ENCODE measurements at regions not wholly inside any gene's neighbourhood (a gene's known extent, or its start where the extent isn't known, plus 50 kb on each side); places are given as distances from the start of the nearest gene placed in this dataset.

DNA sequence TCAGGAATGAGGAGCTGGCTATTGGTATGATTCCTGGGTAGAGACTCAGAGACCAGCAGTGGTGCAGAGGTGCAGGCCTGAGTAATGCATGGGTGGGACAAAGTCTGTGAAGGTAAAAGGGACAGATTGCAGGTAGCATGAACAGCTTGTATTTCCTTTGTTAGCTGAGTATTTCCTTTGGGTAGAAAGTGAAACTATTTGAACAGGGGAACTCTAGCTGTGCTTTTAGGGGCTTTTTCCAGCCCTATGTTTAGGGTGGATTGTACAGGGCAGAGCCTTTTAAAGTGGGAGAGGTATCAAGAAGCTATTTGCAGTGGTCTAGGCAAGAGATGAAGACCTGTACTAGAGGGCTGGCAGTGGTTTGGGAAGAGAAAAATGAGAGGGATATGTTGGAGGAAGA lies 739.9 kb downstream of the REEP3 start:
- DNase-seq, result no peak

DNA sequence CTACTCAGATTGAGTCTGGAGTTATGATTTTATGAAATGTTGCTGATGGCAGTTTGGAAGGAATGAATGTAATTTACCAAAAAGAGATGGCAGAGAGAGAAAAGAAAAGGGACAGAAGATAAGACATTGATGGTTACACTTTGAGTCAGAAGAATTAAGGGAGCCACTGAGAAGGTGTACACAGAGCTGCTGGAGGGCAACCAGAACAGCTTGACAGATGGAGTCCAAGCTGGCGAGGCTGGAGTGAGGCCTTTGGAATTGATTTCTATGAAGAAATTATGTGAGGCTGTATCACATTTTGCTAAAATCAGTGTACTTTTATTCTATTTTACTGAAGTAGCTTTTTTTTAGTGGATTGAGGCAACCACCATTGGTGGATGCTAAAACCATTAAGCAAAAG lies 740.5 kb downstream of the REEP3 start:
- no peak for DNase-seq

DNA sequence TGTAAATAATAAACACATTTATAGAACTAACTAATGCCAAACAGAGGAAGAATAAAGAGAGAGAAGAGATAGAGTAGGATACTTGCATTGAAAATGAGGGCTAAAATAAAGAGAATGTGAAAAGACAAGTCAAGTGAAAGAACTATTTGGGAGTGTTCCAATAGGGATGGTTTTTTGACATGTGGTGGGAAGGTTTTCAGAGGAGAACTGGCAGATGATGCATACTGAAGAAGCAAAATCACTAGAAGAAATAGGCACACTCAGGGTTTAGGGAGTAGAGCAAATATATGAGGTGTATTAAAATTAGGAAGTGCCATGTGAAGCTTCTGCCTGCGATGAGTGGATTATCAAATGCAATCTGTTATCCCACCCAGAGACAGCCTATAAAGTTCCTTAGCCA lies 744.8 kb downstream of the REEP3 start:
- no peak for DNase-seq

DNA sequence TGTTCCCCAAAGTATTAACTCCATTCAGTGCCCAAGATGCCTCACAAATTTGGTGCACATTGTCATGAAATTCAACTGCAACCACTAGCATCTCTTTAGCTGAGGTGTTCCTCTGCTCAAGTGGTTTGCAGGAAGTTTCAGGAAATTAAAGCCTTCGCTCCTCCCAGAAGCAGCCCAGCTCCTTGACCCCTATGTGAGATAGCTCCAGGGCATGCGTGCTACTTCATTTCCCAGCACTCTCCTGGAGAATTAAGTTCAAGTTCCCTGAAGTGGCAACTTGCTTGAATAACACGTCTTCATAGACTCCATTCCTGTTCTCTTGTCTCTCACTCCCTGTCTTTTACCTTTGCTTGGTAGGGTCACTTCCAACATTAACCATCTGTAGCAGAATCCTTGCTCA lies 750.3 kb downstream of the REEP3 start:
- DNase-seq, result no peak

DNA sequence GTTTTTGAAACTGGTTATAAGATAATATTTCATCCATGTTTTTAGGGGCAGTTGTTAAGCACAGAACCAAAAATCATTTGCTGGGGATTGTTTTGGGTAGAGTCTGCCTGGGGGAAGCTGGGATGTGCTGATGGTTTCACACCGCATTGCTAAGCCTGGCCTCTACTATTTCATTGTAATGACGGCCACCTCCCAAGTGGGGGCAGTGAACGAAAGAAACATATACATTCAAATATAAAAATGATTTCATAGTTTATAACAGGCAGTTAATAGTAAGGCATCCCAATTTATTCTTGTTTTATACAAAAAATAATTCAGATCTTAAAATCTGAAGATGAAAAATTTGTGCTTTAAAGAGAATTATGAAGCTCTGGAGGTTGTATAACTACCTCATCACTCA lies 750.8 kb downstream of the REEP3 start:
- no peak for DNase-seq

DNA sequence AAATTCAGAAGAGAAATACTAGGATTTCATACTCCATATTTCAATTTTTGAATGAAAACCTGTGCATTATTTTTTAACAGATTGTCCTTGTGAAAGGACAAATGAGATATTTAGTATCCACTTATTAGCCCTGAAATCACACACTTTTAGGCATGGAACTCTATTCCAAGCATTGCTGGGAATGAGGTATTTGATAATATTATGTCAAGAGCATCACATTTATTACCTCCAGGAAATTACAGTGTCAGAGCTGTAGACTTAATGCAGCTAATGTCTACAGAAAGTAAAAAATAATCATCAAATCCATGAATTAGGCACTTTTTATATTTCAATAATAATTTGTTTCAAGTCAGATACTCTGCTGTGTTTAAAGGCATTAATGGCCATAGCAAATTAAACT lies 753.8 kb downstream of the REEP3 start:
- DNase-seq, result no peak

DNA sequence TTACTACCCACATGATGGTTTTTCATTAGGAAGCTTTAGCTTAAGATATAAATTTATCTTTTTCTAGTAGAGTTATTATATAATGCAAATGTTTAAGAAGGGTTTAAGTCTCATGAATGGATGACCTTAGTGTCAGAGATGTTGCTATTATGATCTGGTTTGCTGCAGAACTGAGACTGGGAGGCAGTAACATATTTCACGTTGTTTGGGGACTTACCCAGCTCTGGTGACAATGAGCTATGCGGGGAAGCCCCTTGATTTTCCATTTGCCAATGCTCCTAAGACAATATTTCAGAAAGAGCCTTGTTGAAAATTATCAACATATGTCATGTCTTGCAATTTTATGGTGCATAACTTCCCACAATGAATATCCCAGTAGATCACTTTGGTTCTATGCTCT lies 754.6 kb downstream of the REEP3 start:
- DNase-seq, result no peak

DNA sequence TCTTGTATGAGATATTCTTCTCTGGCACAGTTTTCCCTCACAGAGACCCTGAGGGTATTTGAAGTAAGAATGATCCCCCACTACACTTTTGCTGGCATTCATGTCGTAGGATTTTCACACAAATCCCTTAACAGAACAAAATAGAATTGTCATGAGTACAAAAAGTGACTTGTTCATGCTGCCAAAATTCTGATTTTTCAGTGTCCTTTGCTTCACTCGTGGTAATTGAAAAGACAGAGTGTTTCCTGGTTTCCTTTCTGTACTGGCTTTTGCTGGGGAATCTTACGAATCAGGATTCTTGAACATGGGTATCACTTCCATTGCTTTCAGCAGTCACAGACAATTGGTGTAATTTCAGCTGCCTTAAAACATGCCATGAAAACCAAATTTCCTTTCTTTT lies 756.3 kb downstream of the REEP3 start:
- no peak for DNase-seq

DNA sequence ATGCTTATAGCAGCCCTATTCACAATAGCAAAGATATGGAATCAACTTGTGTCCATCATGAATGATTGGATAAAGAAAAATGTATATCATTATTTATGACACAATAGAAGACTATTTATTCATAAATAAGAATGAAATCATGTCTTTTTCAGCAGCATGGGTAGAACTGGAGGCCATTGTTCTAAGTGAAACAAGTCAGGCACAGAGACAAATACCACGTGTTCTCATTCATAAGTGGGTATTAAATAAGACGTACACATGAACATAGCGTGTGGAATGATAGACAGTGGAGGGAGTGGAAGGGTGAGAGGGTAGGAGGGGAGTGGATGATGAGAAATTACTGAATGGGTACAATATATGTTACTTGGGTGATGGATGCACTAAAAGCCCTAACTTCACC lies 762.4 kb downstream of the REEP3 start:
- no peak for DNase-seq

DNA sequence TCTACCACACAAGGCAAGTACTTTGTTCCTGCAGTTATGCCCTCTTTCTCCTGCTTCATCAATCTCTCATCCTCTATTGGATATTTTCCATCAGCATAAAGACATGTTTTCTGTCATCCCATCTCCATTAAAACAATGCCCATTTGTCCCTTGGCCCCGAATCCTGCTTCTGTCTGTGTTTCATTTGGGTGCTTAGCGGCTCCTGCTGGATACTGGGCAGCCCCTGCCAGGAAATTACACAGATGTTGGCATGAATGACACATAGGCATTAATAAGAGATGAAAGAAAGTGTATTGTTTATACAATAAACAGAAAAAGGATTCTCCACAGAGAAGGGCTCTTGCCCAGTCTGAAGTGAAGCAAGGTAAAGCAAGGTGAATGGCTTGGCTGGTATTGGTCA lies 765.3 kb downstream of the REEP3 start:
- DNase-seq, result no peak

DNA sequence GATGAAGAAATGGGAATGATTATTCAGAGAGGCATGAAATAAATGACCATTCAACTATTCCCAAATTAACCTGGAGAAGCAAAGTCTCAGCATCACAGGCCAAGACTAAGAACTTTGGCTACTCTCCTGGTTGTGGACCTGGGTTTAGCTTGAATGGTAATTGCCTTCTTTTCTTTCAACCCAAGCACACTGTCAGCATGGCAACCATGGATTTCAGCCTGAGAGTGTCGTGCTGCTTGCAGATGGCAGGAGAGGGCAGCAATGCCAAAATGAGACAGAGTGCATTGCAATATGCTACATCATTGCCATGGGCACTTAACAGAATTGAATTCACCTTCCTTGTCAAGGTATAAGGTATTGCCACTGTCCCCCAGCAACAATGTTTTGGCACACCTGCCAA lies 767.2 kb downstream of the REEP3 start:
- DNase-seq, result no peak

DNA sequence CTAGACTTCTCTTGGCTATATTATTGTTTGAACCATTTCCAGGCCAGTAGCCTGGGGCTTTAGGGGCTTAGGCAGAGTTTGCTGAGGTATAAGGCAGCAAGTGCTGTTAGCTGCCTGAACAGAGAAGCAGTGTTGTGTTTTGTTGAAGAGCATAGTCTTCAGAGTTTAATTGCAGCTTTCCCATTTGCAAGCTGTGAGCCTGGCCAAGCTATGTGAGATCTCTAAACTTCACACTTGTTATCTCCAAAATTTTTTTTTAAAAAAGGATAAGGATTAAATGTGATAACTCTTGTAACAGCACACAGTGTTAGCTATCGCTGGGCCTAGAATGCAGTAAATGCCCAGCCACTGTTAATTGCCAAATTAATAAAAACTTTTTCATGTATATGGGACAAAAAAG lies 782.4 kb downstream of the REEP3 start:
- no peak for DNase-seq

DNA sequence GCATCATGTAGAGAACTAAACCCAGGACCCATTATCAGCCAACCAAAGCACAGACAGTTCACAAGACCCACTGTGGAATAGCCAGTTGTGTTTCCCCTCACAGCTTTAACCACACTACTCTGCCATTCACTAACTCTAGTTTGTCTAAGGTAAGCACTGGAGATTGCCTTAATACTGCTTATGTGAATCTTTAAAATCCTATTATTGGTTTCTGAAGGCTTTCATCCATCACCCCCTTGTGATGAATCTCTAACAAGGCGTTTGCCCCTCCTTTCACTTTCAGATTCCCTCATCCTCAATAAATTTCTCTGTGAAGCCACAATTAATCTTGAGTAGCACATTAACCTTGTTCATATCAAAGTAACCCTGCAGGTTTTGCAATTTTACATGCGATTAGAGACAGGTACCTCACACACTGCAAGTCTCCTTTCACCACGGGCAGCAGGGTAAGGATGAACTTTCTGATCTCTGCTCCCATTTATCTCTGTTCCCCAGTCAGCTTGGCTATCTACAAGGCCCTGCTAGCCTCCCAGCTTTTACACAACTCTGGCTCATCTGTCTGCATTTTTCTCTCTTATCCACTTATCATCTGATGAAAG lies 785.6 kb downstream of the REEP3 start:
- no peak for DNase-seq

DNA sequence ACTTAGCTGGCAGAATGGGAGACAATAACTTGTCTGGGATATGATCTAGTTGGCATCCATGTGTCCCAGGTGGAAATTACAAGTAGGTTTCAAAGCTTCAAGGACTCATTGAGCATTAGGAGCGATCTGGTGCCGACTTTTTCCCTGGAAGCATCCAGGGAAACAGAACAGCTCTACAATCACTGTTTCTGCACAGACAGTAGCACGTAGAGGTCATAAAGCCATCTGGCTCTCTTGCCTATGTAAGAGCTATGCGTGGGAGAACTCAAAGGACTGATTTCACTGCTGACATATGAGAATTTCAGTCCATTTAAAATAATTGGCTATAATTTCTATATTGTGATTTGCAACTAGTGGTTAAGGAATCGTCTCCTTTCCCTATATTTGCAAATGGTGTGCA lies 791.7 kb downstream of the REEP3 start:
- no peak for DNase-seq

DNA sequence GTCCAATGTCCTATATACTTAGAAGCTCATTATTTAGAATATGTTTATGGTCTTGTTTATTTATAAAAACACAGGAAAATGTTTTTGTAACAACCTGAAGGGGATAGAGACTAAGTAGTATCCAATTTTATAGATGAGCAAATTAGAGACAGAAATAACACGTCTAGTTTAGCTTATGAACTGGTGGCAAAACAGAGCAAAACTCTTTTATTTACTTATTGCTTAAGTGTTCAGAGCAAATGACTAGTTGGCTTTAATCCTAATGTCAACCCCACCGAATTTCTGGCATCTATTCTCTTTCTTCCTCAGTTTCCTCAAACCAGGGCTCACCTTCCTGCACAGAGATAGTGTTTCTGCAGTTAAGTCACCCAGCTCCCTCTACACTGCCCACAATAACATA lies 792.8 kb downstream of the REEP3 start:
- no peak for DNase-seq

DNA sequence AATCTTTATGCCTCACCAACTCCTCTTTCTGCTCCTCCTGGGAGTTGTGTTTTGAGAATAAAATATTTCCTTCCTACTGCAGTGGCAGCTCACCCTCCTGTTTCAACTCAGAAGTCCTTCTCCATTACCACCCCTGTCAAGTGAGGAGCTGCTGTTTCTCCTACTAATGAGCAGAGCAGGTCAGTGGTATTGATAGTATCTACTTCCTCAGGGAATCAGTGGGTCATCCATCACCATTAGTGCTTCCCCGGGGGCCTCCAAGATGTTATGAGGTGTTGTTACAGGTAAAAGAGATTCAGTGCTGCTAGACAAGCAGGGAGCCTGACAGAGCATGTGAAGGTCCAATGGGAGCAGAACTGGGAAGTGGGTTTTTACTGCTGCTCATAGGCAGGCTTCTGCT lies 795.2 kb downstream of the REEP3 start:
- DNase-seq, result no peak

DNA sequence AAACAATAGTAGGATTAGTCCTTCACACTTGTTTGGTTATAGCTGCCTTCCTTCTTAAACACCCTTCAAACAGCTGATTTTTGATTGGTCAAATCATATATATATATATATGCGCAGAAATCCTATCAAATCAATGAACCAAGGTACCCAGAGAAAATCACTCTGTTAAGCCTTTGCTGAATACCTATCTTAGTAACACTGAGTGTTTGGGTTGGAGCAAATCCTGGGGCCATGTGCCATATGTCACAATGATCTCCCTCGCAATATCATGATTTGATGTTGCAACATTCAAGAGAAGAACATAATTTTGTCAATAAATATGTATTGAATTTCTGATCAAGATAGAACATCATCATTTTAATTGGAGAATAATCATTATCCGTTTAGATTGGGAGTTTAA lies 795.6 kb downstream of the REEP3 start:
- DNase-seq, result no peak

DNA sequence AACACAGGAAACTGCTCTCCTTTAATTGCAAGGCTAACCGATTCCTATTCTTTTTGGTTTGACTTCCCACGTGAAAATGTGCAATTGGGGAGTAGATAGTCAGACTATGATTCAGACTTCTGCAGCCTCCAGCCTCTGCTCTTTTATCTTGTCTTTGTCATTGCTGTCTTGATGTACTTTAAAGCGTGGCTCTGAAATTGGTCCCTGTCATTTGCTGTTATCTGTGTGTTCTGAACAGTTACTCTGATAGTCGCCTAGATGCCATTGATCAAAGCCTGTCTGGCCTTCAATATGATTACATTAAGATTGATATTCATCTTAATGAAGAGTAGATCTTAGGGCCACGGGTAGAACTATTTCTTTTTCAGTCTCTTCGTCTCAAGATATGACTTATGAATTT lies 799.2 kb downstream of the REEP3 start:
- DNase-seq, result no peak

DNA sequence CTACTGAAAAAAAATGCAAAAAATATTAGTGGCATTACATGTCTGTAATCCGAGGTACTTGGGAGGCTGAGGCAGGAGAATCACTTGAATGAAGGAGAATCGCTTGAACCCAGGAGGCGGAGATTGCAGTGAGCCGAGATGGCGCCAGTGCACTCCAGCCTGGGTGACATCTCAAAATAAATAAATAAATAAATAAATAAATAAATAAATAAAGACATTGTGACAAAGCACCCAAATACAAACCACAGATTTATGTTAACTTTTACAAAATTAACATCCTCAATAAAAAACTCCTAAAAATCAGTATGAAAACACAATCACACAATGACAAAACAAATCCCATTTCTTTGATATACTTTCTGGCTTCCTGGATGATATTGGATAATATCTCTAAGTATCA lies 808.3 kb downstream of the REEP3 start:
- no peak for DNase-seq

DNA sequence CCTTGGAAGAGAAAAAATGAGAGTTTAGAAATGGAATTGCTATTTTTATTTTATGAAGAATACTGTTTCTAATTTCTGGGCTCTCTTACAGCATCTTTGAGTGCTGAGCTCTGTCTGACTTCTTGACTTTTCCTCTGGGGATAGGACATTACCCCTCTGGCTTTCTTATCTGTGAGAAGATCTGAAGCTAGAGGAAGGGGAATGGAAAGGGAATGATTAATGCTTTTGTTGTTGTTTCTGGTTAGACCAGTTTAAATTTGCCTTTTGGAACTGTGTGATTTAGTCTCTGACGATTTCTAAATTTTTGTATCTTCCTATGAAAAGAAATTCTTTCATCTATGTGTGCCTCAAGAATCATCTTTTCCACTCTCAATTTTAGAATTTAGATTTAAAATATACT lies 811.4 kb downstream of the REEP3 start:
- DNase-seq, result no peak

DNA sequence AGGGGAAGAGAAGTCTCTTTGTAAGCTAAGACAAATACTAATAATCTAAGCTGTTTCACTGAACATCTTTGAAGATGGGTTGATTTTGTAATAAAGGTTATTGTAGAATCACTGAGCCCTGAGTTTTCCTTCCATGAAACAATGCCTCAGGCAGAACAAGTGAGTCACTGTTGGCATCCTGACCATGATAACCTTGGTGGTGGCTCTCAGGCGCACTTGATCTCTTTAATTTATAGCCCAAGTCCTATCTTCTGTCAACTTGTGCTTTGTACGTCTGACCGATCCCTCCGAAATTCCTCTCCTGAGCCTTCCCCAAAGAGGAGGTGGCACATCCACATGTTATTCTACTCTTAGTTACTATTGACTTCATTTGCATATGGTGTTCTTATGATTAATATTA lies 812.9 kb downstream of the REEP3 start:
- DNase-seq, result no peak

DNA sequence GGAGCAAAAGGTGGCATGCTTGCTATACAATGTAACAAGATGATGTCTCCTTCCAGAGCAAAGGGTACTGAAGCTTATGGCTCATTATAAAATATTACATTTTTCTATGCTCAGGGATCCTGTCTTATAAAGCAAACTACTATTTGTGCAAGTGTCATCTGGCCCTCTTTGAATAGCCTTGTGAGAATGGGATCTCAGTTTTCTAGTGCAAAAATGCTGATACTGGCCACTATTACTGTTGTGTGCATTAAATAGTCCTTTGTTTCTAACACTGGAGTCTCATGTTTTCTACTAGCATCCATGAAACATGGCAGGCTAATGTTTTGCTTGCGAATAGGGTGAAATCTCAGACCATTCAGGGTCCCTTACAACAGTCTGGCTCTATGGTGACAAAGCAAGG lies 823.0 kb downstream of the REEP3 start:
- DNase-seq, result no peak

DNA sequence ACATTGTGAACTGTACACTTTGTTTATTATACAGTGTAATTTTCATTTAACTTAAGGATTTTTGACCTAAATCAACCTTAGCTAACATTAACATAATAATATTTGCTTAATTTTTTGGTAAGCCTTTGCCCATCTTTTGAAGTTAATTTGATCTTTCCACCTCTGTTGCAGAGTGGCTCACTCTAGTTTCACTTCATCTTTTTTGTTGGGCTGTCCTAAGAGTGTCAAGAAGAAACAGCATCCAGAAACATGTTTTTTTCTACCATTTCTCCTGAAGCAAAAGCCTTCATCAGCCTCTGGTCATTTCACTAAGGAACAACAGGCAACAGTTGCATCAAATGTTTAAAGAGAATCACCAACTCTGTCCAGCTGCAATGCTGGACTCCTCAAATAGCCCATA lies 824.7 kb downstream of the REEP3 start:
- no peak for DNase-seq

DNA sequence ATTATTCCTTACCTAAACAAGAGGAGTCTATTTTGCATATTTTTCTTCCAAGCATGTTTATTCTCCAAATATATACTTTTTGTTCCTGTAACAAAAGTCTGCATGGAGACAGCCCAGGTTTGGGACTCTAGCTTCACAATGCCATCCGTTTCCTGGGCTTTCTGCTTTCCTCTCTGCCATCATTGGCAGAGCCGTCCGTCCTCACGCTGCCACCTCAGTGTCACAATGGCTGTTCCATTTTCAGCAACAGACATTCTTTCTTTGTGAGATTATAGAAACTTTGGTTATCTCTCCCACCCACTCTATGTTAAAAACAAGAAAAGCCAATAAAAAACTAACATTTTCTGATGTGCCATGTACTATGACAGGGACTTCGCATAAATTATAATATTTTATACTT lies 825.2 kb downstream of the REEP3 start:
- no peak for DNase-seq

DNA sequence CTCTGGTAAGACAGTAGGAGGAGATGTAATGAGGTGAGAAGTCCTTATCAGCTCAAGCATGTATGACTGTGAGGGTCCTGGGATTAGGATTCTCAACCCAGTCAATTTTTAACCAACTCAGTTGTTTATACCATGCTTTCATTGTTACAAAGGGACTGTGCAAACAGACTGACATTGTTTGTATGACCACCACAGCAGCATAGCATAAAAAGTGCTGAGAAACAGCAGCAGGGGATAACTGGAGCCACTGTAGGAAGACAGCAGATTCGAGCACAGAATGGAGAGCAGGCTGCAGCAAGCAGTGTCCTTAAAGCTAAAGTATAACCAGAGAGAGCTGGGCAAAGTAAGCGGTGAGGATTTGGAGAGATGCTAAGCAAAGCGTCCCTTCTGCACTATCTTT lies 829.5 kb downstream of the REEP3 start:
- DNase-seq, result no peak

DNA sequence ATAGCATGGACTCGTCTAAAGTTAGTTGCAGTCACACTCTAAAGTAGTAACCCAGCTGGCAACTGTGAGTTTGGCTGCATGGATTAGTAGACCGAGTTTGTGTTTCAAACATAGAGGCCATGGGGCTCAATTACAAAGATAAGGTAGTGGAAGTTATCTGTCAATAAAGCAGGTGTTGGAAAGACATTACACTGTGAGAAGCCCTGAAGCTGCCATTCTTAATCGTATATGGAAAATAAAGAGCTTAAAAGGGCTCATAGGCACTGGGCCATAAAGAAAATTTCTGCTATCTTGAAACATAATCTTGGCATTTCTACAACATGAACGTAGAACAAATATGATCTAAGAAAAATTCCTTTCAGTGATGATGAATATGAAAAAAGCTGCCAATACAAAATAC lies 837.7 kb downstream of the REEP3 start:
- DNase-seq, result no peak
